Tibial nerve (tissue), 4 donors: ENCODE measurements at regions not wholly inside any gene's neighbourhood (a gene's known extent, or its start where the extent isn't known, plus 50 kb on each side); places are given as distances from the start of the nearest gene placed in this dataset.
"Not testable (repeated sequence)": the region's sequence is repeated elsewhere in the genome, so short reads cannot be mapped to it uniquely, and the experiment has no call there.

ENCODE experiments used
- EP300 ChIP-seq, 2 donors: sonication (generic); formaldehyde crosslinking; IDR thresholded peaks; one replicate each; pipeline ENCODE4 v1.6.1; 2017; ENCODE audit warnings: antibody characterized with exemption in 2 of 2, mild to moderate bottlenecking in 1 of 2
- TF ChIP-seq, protein P1 (sequence below), 5 experiments: fragments of 200-600 bp in 3 of 5; fragments of 450-650 bp in 2 of 5; sonication (generic) in 3 of 5; IDR thresholded peaks; one replicate each; pipeline ENCODE4 v1.5.1; 2016 to 2019; ENCODE audit warnings: antibody characterized with exemption in 5 of 5, mild to moderate bottlenecking in 3 of 5, moderate library complexity in 2 of 5

DNA sequence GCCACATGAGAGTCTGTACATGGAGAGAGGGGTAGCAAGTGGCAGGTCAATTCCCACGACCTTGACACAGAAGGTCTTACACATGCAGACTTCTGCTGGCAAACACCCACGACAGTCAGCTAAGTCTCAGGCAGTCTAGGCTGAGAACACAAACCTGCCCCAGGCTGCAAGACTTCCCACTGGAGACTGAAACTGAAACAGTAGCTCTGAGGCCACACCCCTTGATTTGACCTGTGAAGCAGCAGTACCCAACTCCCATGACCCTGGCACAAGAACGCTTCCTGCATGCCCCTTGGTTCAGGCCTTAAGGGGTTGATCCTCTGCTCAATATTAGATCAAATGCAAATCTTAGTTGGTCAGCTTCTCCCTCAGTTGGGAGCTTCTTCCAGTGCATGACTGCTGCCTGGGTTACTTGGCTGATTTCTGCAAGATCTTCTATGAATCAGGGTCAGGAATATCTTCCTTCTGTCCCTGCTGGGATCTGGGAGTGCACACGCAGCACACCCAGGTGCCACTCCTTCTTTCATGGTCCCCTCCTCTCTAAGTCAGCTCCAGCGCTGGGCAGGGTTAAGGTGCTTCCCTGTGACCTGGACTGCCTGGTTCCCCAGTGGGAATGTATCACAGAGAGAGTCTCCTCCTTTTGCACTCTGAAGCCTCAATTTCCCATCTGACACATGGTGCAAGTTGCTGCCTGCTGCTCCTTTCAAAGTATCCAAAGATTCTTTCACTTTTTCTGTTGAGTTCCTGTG is 403.9 kb upstream of the NPAP1 start:
- TF ChIP-seq, protein P1, sequence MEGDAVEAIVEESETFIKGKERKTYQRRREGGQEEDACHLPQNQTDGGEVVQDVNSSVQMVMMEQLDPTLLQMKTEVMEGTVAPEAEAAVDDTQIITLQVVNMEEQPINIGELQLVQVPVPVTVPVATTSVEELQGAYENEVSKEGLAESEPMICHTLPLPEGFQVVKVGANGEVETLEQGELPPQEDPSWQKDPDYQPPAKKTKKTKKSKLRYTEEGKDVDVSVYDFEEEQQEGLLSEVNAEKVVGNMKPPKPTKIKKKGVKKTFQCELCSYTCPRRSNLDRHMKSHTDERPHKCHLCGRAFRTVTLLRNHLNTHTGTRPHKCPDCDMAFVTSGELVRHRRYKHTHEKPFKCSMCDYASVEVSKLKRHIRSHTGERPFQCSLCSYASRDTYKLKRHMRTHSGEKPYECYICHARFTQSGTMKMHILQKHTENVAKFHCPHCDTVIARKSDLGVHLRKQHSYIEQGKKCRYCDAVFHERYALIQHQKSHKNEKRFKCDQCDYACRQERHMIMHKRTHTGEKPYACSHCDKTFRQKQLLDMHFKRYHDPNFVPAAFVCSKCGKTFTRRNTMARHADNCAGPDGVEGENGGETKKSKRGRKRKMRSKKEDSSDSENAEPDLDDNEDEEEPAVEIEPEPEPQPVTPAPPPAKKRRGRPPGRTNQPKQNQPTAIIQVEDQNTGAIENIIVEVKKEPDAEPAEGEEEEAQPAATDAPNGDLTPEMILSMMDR (IDR thresholded peaks at IDR 0.05) = not testable (repeated sequence)
- not testable (repeated sequence) for TF ChIP-seq EP300 (IDR thresholded peaks at IDR 0.05)
